HG03060 (cell line): ENCODE measurements at regions not wholly inside any gene's neighbourhood (a gene's known extent, or its start where the extent isn't known, plus 50 kb on each side); places are given as distances from the start of the nearest gene placed in this dataset.
"Not testable (repeated sequence)": the region's sequence is repeated elsewhere in the genome, so short reads cannot be mapped to it uniquely, and the experiment has no call there.

ENCODE experiments used
- ATAC-seq: cut with Tn5 transposase; IDR thresholded peaks from one replicate; pipeline ENCODE4 v1.9.1; 2021; ENCODE audit warnings: low read depth, moderate number of reproducible peaks; ENCODE audit not compliant: unreplicated experiment

- not testable (repeated sequence) for ATAC-seq
Observed at GRCh38 chr15:81875717-81876116, 170.1 kb downstream of the MEX3B start.

GRCh38 chr15:81870746-81871106 lies 175.1 kb downstream of the MEX3B start:
- ATAC-seq: not testable (repeated sequence)

GRCh38 chr15:81870062-81870745 lies 175.6 kb downstream of the MEX3B start:
- ATAC-seq: not testable (repeated sequence)

- no peak for ATAC-seq
Observed at GRCh38 chr15:81869161-81869954, 176.5 kb downstream of the MEX3B start.

- peak; percentile 94 for ATAC-seq
Observed at GRCh38 chr15:81865850-81866537, 179.8 kb downstream of the MEX3B start.

GRCh38 chr15:81863162-81863561 lies 182.7 kb downstream of the MEX3B start:
- no peak for ATAC-seq

GRCh38 chr15:81859737-81860516 lies 185.9 kb downstream of the MEX3B start:
- no peak for ATAC-seq

- ATAC-seq: no peak
Observed at GRCh38 chr15:81858586-81858985, 187.2 kb downstream of the MEX3B start.

- no peak for ATAC-seq
Observed at GRCh38 chr15:81858136-81858535, 187.7 kb downstream of the MEX3B start.

- no peak for ATAC-seq
Observed at GRCh38 chr15:81856634-81857026, 189.2 kb downstream of the MEX3B start.

GRCh38 chr15:81856001-81856633 lies 189.7 kb downstream of the MEX3B start:
- ATAC-seq: no peak

GRCh38 chr15:81853150-81853748 lies 192.6 kb downstream of the MEX3B start:
- ATAC-seq: no peak

- ATAC-seq: no peak
Observed at GRCh38 chr15:81852411-81853149, 193.2 kb downstream of the MEX3B start.

- ATAC-seq: no peak
Observed at GRCh38 chr15:81851757-81852156, 194.1 kb downstream of the MEX3B start.

GRCh38 chr15:81851325-81851724 lies 194.5 kb downstream of the MEX3B start:
- ATAC-seq: no peak

- ATAC-seq: no peak
Observed at GRCh38 chr15:81849289-81849688, 196.5 kb downstream of the MEX3B start.

GRCh38 chr15:81848701-81849100 lies 197.1 kb downstream of the MEX3B start:
- ATAC-seq: no peak

GRCh38 chr15:81843757-81844407 lies 201.9 kb downstream of the MEX3B start:
- no peak for ATAC-seq

- ATAC-seq: peak; percentile 63
Observed at GRCh38 chr15:81843226-81843625, 202.6 kb downstream of the MEX3B start.
